ENCODE measurements at regions not wholly inside any gene's neighbourhood (a gene's known extent, or its start where the extent isn't known, plus 50 kb on each side); places are given as distances from the start of the nearest gene placed in this dataset.

GRCh38 chr16:11476676-11477075 lies 110.0 kb downstream of the LITAF start:
- DNase-seq, result no peak

GRCh38 chr16:11478431-11479119 lies 108.1 kb downstream of the LITAF start:
- no peak for DNase-seq

- DNase-seq, result no peak
Measured at GRCh38 chr16:11479916-11480315, 106.8 kb downstream of the LITAF start.

GRCh38 chr16:11480634-11481033 lies 106.1 kb downstream of the LITAF start:
- no peak for DNase-seq

- DNase-seq, result no peak
Measured at GRCh38 chr16:11481987-11482386, 104.7 kb downstream of the LITAF start.

GRCh38 chr16:11482946-11483748 lies 103.6 kb downstream of the LITAF start:
- DNase-seq, result no peak

- DNase-seq, result no peak
Measured at GRCh38 chr16:11484691-11485258, 101.9 kb downstream of the LITAF start.

GRCh38 chr16:11485676-11486075 lies 101.0 kb downstream of the LITAF start:
- no peak for DNase-seq

DNA sequence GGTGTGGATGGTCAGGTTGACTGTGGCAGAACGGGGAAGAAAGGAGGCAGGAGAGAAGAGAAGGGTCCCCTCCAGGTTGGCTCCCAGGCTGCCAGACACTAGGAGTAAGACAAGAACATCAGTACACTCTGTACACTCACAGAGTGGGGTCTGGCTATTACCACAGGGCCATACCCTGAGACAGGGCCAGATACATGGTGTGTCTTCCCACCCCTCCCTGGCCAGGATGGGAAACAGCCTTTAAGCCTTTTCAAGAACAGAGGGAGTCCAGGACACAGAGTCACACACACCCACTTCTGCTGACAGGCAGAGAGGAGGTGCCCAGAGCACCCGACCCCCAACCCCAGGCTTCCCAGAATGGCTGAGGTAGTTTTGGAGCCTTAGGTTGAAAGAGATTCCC lies 99.4 kb downstream of the LITAF start:
- DNase-seq, result no peak

DNA sequence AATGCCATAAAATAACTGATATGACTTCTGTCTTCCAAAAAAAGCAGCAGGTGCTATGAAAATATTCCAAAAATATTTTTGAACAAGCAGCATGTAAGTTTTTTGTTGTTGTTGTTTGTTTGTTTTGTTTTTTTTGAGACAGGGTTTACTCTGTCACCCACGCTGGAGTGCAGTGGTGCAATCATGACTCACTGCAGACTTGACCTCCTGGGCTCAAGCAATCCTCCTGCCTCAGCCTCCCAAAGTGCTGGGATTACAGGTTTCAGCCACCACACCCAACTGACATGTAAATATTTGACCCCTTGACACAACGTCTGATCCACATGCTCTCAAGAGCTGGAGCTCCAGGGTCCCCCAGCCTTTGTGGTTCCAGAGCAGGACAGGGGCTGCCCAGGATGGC lies 98.4 kb downstream of the LITAF start:
- no peak for DNase-seq

GRCh38 chr16:11491524-11491923 lies 95.2 kb downstream of the LITAF start:
- DNase-seq, result no peak

DNA sequence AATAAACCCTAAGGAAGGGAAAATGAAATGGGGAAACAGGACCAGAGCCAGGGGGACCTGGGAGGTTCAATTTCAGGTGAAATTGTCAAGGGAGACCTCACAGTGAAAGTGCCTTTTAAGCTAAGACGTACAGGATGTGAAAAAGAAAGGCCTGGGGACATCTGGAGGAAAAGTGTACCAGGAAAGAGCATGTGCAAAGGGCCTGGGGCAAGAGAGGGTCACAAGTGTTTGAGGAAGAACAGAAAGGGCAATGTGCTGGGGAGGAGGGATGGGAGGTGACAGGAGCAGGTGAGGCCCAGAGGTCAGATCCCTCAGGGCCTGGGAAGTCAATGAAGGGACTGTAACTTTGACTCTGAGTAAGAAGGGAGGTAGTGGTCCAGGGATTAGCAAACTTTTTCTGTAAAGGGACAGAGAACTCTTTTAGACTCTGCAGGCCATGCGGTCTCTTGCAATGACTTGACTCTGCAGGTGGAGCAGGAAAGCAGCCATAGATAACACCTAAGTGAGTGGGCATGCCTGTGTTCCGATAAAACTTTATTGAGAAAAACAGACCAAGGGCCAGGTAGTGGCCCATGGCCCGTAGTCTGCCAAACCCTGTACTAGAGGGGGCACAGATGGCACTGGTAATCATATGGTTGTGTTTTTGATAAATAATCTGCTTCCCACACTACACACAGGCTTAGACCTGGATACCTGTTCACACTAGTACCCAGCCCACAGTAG lies 93.8 kb downstream of the LITAF start:
- no peak for DNase-seq

DNA sequence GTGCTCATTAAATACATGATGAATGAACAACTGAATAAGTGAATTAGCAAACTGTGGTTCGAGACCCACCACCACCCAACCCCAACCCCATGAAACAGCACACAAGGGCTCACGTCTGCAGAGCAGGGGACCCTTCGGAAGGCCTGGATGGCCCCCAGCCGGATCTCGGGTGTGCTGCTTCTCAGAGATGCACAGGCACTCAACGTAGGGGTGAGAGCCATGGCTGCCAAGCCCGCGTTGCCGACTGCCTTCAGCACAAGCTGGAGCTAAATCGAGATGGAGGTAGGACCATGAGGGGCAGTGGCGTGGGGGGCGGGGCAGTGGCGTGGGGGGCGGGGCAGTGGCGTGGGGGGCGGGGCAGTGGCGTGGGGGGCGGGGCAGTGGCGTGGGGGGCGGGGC lies 93.2 kb downstream of the LITAF start:
- no peak for DNase-seq

DNA sequence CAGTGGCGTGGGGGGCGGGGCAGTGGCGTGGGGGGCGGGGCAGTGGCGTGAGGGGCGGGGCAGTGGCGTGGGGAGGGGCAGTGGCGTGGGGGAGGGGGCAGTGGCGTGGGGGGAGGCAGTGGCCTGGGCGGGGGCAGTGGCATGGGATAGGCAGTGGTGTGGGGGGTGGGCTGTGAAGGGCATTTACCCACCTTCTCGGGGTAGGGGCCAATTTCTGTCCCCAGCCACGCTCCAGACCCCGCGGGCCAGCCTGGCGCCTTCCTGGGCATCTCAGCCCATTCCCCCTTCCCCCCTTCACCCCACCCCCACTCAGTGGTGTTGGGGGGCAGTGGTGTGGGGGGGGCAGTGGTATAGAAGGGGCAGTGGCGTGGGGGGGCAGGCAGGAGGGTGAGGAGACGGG lies 92.7 kb downstream of the LITAF start:
- DNase-seq, result no peak

DNA sequence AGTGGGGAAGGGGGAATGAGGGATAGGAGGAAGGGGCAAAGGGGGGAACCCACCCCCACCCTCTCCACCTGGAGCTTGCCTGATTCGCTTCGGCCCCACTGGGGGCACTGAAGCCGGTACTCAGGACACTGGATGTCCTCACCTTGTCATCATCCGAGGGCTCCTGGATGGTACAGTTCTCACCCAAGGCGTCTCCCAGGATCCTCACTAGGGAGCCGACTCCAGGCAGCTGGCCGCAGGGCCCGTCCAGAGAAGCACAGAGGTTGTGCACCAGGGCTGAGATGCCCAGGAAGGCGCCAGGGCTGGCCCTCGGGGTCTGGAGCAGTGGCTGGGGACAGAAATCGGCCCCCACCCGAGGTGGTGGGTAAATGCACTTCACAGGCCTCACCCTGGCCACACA lies 92.3 kb downstream of the LITAF start:
- DNase-seq, result no peak

DNA sequence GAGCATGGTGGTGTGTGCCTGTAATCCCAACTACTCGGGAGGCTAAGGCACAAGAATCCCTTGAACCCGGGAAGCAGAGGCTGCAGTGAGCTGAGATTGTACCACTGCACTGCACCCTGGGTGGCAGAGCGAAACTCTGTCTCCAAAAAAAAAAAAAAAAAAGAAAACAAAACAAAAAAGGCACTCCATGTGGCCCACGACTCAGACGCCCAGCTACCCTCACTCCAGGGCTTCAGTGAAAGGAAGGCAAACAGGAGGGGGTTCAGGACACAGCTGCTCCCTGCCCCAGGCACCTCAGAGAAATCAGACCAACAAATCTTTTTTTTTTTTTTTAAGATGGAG lies 91.7 kb downstream of the LITAF start:
- no peak for DNase-seq
